ENCODE measurements at regions not wholly inside any gene's neighbourhood (a gene's known extent, or its start where the extent isn't known, plus 50 kb on each side); places are given as distances from the start of the nearest gene placed in this dataset.

DNA sequence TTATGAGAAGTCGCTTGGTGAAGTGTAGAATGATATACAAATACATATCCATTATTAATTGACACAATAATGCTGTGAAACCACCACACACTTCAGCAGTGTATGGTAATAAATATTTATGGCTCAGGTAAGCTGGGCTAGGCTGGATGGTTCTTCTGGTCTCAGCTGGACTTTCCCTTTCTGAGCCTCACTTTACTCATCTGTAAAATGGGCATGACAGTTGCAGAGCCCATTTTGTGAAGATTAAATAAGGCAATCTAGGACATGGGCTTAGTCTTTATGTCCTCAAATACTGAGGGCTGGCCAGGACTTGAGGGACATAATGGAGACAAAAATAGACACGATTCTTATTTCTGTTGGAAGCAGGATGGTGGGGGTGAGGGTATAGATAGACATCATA is 196.1 kb downstream of the MIAT start:
- Histone ChIP-seq H3K79me2 (ENCODE audit: insufficient read depth, low read length) (no peaks in the 10 kb centered on the region), H4K20me1 (ENCODE audit: control insufficient read depth, insufficient read depth, insufficient read length) (no peaks in the 10 kb centered on the region), H3K4ac (ENCODE audit: low read depth, low read length) (no peak overlapping the region), H3K4me2 (ENCODE audit: insufficient read depth, insufficient read length, low read length) (no peak overlapping the region), H3K79me1 (ENCODE audit: insufficient read depth, low read depth, low read length, poor library complexity, severe bottlenecking) (no peaks in the 10 kb centered on the region), H2BK5ac (ENCODE audit: insufficient read length, low read length) (no peak overlapping the region), H2BK15ac (ENCODE audit: low read depth, low read length) (no peak overlapping the region), H4K5ac (ENCODE audit: insufficient read length, low read depth, low read length) (no peak overlapping the region), H3K9ac (ENCODE audit: extremely low read depth, insufficient read length, low read length) (no peak overlapping the region), H3K14ac (ENCODE audit: insufficient read depth, low read length) (no peak overlapping the region), H2AFZ (ENCODE audit: low read length) (no peak overlapping the region), H3K23me2 (ENCODE audit: insufficient read length, low read depth, low read length, poor library complexity, severe bottlenecking) (no peaks in the 10 kb centered on the region), H2AK5ac (ENCODE audit: insufficient read length, low read length) (no peak overlapping the region), H3K27me3 (ENCODE audit: insufficient read depth, low read length) (0 out of 2 replicates have a peak, but pooled peaks cover 2% of the 10 kb centered on the region), H3K56ac (ENCODE audit: insufficient read length, low read depth, low read length) (no peak overlapping the region), H3K27ac (ENCODE audit: insufficient read length, low read depth, low read length) (no peak overlapping the region), H3K23ac (ENCODE audit: insufficient read length, low read depth, low read length) (no peak overlapping the region), H3K9me3 (ENCODE audit: control insufficient read depth, low read depth, low read length) (no peaks in the 10 kb centered on the region), H4K91ac (ENCODE audit: insufficient read length, low read depth, low read length) (no peak overlapping the region), H3K4me1 (ENCODE audit: insufficient read depth, low read length) (no peaks in the 10 kb centered on the region), H2BK120ac (ENCODE audit: low read depth, low read length, poor library complexity, severe bottlenecking) (no peak overlapping the region), H2BK20ac (ENCODE audit: low read depth, low read length, poor library complexity, severe bottlenecking) (no peak overlapping the region), H3K18ac (ENCODE audit: insufficient read length, low read depth, low read length) (no peak overlapping the region), H3T11ph (ENCODE audit: low read length) (no peak overlapping the region), H4K8ac (replicated peaks; ENCODE audit: insufficient read length, low read depth, low read length) (no peak overlapping the region), H2BK12ac (ENCODE audit: insufficient read length, low read depth, low read length) (no peak overlapping the region)
- no CpG with 5 or more reads among the region's 2 CpGs for WGBS (ENCODE audit: extremely low coverage, insufficient read length, low lambda C conversion rate)
- no peaks in the 10 kb centered on the region for H3K36me3 Mint-ChIP-seq (ENCODE audit: insufficient read depth in 1 of 3, low read depth in 3 of 3)
- H3K4me1 Mint-ChIP-seq: peaks cover 4 to 7% of the 10 kb centered on the region in 2 experiments
- H3K4me3 Mint-ChIP-seq: no peak overlapping the region
- no peak overlapping the region for H3K27ac Mint-ChIP-seq
- DNase-seq: no peak
- TF ChIP-seq, protein P1, sequence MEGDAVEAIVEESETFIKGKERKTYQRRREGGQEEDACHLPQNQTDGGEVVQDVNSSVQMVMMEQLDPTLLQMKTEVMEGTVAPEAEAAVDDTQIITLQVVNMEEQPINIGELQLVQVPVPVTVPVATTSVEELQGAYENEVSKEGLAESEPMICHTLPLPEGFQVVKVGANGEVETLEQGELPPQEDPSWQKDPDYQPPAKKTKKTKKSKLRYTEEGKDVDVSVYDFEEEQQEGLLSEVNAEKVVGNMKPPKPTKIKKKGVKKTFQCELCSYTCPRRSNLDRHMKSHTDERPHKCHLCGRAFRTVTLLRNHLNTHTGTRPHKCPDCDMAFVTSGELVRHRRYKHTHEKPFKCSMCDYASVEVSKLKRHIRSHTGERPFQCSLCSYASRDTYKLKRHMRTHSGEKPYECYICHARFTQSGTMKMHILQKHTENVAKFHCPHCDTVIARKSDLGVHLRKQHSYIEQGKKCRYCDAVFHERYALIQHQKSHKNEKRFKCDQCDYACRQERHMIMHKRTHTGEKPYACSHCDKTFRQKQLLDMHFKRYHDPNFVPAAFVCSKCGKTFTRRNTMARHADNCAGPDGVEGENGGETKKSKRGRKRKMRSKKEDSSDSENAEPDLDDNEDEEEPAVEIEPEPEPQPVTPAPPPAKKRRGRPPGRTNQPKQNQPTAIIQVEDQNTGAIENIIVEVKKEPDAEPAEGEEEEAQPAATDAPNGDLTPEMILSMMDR (conservative IDR thresholded peaks at IDR 0.05): no peak
- H3K9me3 Mint-ChIP-seq: no peaks in the 10 kb centered on the region
- peaks cover 36% of the 10 kb centered on the region for H3K27me3 Mint-ChIP-seq (ENCODE audit: low read depth)
